ENCODE measurements at regions not wholly inside any gene's neighbourhood (a gene's known extent, or its start where the extent isn't known, plus 50 kb on each side); places are given as distances from the start of the nearest gene placed in this dataset.
"Not testable (repeated sequence)": the region's sequence is repeated elsewhere in the genome, so short reads cannot be mapped to it uniquely, and the experiment has no call there.

GRCh38 chr6:153984811-153985210 lies 54.2 kb upstream of the OPRM1 start:
- no peak for DNase-seq (ENCODE audit: unreplicated experiment)
- Mint-ChIP-seq H3K27me3 (ENCODE audit: insufficient read depth, unreplicated experiment) (no peaks in the 10 kb centered on the region), H3K4me3 (ENCODE audit: unreplicated experiment) (no peak overlapping the region), H3K36me3 (ENCODE audit: insufficient read depth, unreplicated experiment) (no peaks in the 10 kb centered on the region), H3K4me1 (ENCODE audit: insufficient read depth, unreplicated experiment) (peaks cover 18% of the 10 kb centered on the region), H3K27ac (ENCODE audit: low read depth, unreplicated experiment) (peak overlapping the region; percentile 89), H3K9me3 (ENCODE audit: unreplicated experiment) (no peaks in the 10 kb centered on the region)
- POLR2A ChIA-PET: interaction anchor here (1.6 kb wide), 1 partner anchor 26 kb away, joined by 4 read pairs; no protein-coding TSS in a partner anchor
- intact Hi-C loops (cut with micrococcal nuclease): no loop called here
- BruUV-seq (replicated peaks): no TSS peak
- TF ChIP-seq CTCF (IDR thresholded peaks at IDR 0.05; ENCODE audit: unreplicated experiment): no peak
- CTCF ChIA-PET: no interaction called here

GRCh38 chr6:153980171-153980570 lies 58.9 kb upstream of the OPRM1 start:
- no TSS peak for BruUV-seq (replicated peaks)
- peaks cover 33% of the 10 kb centered on the region for H3K4me1 Mint-ChIP-seq (ENCODE audit: insufficient read depth, unreplicated experiment)
- POLR2A ChIA-PET: interaction anchor here (0.7 to 1.1 kb wide), 3 partner anchors 18 to 813 kb away, joined by 3 read pairs; no protein-coding TSS in a partner anchor
- DNase-seq (ENCODE audit: unreplicated experiment): peak; percentile 63
- H3K27ac Mint-ChIP-seq (ENCODE audit: low read depth, unreplicated experiment): no peak overlapping the region
- TF ChIP-seq CTCF (IDR thresholded peaks at IDR 0.05; ENCODE audit: unreplicated experiment): no peak
- intact Hi-C loops (cut with micrococcal nuclease): no loop called here
- H3K9me3 Mint-ChIP-seq (ENCODE audit: unreplicated experiment): no peaks in the 10 kb centered on the region
- H3K36me3 Mint-ChIP-seq (ENCODE audit: insufficient read depth, unreplicated experiment): no peaks in the 10 kb centered on the region
- no peak overlapping the region for H3K4me3 Mint-ChIP-seq (ENCODE audit: unreplicated experiment)
- CTCF ChIA-PET: no interaction called here
- no peaks in the 10 kb centered on the region for H3K27me3 Mint-ChIP-seq (ENCODE audit: insufficient read depth, unreplicated experiment)

- not testable (repeated sequence) for BruUV-seq (replicated peaks); H3K9me3 Mint-ChIP-seq (ENCODE audit: unreplicated experiment)
- POLR2A ChIA-PET: interaction anchor here (0.8 kb wide), 1 partner anchor 133 kb away, joined by 3 read pairs; no protein-coding TSS in a partner anchor
Measured at GRCh38 chr6:153978911-153979548, 60.0 kb upstream of the OPRM1 start.

GRCh38 chr6:153976921-153977693 lies 61.9 kb upstream of the OPRM1 start:
- peaks cover 8% of the 10 kb centered on the region for H3K27me3 Mint-ChIP-seq (ENCODE audit: insufficient read depth, unreplicated experiment)
- peak; percentile 46 for DNase-seq (ENCODE audit: unreplicated experiment)
- CTCF ChIA-PET: interaction anchor here (1.0 to 1.5 kb wide), 2 partner anchors 441 to 746 kb away, joined by 3 to 4 read pairs; no protein-coding TSS in a partner anchor
- no peak overlapping the region for H3K4me3 Mint-ChIP-seq (ENCODE audit: unreplicated experiment)
- POLR2A ChIA-PET: interaction anchor here (0.5 to 1.6 kb wide), 2 partner anchors 10 to 1030 kb away, joined by 3 to 4 read pairs; no protein-coding TSS in a partner anchor
- H3K4me1 Mint-ChIP-seq (ENCODE audit: insufficient read depth, unreplicated experiment): peaks cover 33% of the 10 kb centered on the region
- H3K36me3 Mint-ChIP-seq (ENCODE audit: insufficient read depth, unreplicated experiment): no peaks in the 10 kb centered on the region
- no peaks in the 10 kb centered on the region for H3K9me3 Mint-ChIP-seq (ENCODE audit: unreplicated experiment)
- no TSS peak for BruUV-seq (replicated peaks)
- intact Hi-C loops (cut with micrococcal nuclease): no loop called here
- TF ChIP-seq CTCF (IDR thresholded peaks at IDR 0.05; ENCODE audit: unreplicated experiment): no peak
- no peak overlapping the region for H3K27ac Mint-ChIP-seq (ENCODE audit: low read depth, unreplicated experiment)

More at GRCh38 chr6:153978911-153979548, 60.0 kb upstream of the OPRM1 start:
- DNase-seq (ENCODE audit: unreplicated experiment); H3K27me3 Mint-ChIP-seq (ENCODE audit: insufficient read depth, unreplicated experiment); H3K27ac Mint-ChIP-seq (ENCODE audit: low read depth, unreplicated experiment); H3K36me3 Mint-ChIP-seq (ENCODE audit: insufficient read depth, unreplicated experiment); intact Hi-C loops (cut with micrococcal nuclease); CTCF ChIA-PET; H3K4me3 Mint-ChIP-seq (ENCODE audit: unreplicated experiment): not testable (repeated sequence)
- H3K4me1 Mint-ChIP-seq (ENCODE audit: insufficient read depth, unreplicated experiment): peaks cover 33% of the 10 kb centered on the region

All from MCF 10A (cell line).